WTC11 (cell line): ENCODE measurements at regions not wholly inside any gene's neighbourhood (a gene's known extent, or its start where the extent isn't known, plus 50 kb on each side); places are given as distances from the start of the nearest gene placed in this dataset.

Experiments
- GABPB1 ChIP-seq: sonication (generic); formaldehyde crosslinking; IDR thresholded peaks from 2 replicates; pipeline ENCODE4 v1.8.1; 2023; ENCODE audit warnings: mild to moderate bottlenecking, missing genetic modification reagents
- NR3C1 ChIP-seq: sonication (generic); formaldehyde crosslinking; conservative IDR thresholded peaks from 2 replicates; pipeline ENCODE4 v1.8.1; 2023; ENCODE audit warnings: low read depth, mild to moderate bottlenecking, missing genetic modification reagents
- TF ChIP-seq, protein P1 (sequence below): sonication (generic); formaldehyde crosslinking; conservative IDR thresholded peaks from 2 replicates; pipeline ENCODE4 v1.8.1; 2023; ENCODE audit warnings: mild to moderate bottlenecking, low read depth, missing genetic modification reagents, moderate library complexity
- TF ChIP-seq, protein P2 (sequence below): fragments of 200-600 bp; IDR thresholded peaks from 2 replicates; pipeline ENCODE4 v1.8.0; 2022; ENCODE audit warnings: antibody characterized with exemption
- TF ChIP-seq, protein P3 (sequence below): sonication (generic); formaldehyde crosslinking; IDR thresholded peaks from 2 replicates; pipeline ENCODE4 v1.8.0; 2022; ENCODE audit warnings: mild to moderate bottlenecking, missing genetic modification reagents
- TF ChIP-seq, protein P4 (sequence below): sonication (generic); formaldehyde crosslinking; conservative IDR thresholded peaks from 2 replicates; pipeline ENCODE4 v1.8.1; 2022; ENCODE audit warnings: mild to moderate bottlenecking, missing genetic modification reagents
- TF ChIP-seq, protein P5 (sequence below): sonication (generic); formaldehyde crosslinking; IDR thresholded peaks from 2 replicates; pipeline ENCODE4 v1.8.0; 2022; ENCODE audit warnings: mild to moderate bottlenecking, missing genetic modification reagents

DNA sequence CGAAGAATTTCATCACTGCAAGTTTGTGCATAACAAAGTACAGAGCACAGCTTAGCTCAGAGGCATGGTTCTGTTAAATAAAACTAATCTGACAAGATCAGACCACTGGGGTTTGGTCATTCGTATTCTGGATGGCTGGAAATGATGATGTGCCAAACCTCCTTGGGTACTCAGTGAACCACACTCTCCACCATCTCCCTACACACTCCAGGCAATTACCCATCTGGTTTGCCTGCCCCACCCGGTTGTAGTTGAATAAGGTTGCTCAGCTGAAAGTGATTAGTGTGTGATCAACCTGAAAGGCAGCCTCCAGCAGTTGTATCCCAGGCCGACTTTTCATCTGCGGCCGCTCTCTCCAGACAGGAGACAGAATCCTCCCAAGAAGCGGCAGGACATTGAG lies 371.4 kb downstream of the TLE1 start:
- TF ChIP-seq, protein P1, sequence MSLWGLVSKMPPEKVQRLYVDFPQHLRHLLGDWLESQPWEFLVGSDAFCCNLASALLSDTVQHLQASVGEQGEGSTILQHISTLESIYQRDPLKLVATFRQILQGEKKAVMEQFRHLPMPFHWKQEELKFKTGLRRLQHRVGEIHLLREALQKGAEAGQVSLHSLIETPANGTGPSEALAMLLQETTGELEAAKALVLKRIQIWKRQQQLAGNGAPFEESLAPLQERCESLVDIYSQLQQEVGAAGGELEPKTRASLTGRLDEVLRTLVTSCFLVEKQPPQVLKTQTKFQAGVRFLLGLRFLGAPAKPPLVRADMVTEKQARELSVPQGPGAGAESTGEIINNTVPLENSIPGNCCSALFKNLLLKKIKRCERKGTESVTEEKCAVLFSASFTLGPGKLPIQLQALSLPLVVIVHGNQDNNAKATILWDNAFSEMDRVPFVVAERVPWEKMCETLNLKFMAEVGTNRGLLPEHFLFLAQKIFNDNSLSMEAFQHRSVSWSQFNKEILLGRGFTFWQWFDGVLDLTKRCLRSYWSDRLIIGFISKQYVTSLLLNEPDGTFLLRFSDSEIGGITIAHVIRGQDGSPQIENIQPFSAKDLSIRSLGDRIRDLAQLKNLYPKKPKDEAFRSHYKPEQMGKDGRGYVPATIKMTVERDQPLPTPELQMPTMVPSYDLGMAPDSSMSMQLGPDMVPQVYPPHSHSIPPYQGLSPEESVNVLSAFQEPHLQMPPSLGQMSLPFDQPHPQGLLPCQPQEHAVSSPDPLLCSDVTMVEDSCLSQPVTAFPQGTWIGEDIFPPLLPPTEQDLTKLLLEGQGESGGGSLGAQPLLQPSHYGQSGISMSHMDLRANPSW, result no peak
- TF ChIP-seq, protein P2, sequence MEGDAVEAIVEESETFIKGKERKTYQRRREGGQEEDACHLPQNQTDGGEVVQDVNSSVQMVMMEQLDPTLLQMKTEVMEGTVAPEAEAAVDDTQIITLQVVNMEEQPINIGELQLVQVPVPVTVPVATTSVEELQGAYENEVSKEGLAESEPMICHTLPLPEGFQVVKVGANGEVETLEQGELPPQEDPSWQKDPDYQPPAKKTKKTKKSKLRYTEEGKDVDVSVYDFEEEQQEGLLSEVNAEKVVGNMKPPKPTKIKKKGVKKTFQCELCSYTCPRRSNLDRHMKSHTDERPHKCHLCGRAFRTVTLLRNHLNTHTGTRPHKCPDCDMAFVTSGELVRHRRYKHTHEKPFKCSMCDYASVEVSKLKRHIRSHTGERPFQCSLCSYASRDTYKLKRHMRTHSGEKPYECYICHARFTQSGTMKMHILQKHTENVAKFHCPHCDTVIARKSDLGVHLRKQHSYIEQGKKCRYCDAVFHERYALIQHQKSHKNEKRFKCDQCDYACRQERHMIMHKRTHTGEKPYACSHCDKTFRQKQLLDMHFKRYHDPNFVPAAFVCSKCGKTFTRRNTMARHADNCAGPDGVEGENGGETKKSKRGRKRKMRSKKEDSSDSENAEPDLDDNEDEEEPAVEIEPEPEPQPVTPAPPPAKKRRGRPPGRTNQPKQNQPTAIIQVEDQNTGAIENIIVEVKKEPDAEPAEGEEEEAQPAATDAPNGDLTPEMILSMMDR, result no peak
- TF ChIP-seq NR3C1 (CRISPR knock-in tag) (no peak), GABPB1 (CRISPR knock-in tag) (no peak)
- TF ChIP-seq, protein P3, sequence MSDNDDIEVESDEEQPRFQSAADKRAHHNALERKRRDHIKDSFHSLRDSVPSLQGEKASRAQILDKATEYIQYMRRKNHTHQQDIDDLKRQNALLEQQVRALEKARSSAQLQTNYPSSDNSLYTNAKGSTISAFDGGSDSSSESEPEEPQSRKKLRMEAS (CRISPR knock-in tag), result no peak
- TF ChIP-seq, protein P4, sequence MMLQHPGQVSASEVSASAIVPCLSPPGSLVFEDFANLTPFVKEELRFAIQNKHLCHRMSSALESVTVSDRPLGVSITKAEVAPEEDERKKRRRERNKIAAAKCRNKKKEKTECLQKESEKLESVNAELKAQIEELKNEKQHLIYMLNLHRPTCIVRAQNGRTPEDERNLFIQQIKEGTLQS, result no peak
- TF ChIP-seq, protein P5, sequence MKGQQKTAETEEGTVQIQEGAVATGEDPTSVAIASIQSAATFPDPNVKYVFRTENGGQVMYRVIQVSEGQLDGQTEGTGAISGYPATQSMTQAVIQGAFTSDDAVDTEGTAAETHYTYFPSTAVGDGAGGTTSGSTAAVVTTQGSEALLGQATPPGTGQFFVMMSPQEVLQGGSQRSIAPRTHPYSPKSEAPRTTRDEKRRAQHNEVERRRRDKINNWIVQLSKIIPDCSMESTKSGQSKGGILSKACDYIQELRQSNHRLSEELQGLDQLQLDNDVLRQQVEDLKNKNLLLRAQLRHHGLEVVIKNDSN (CRISPR knock-in tag), result no peak
